ENCODE measurements at regions not wholly inside any gene's neighbourhood (a gene's known extent, or its start where the extent isn't known, plus 50 kb on each side); places are given as distances from the start of the nearest gene placed in this dataset.

- Mint-ChIP-seq H3K4me3 (ENCODE audit: unreplicated experiment) (no peak overlapping the region), H3K9me3 (ENCODE audit: unreplicated experiment) (no peaks in the 10 kb centered on the region), H3K27ac (ENCODE audit: unreplicated experiment) (no peak overlapping the region), H3K4me1 (ENCODE audit: low read depth, unreplicated experiment) (no peaks in the 10 kb centered on the region), H3K27me3 (ENCODE audit: unreplicated experiment) (peaks cover 8% of the 10 kb centered on the region), H3K36me3 (ENCODE audit: unreplicated experiment) (peaks cover 5% of the 10 kb centered on the region)
- DNase-seq: no peak
- TF ChIP-seq, protein P1, sequence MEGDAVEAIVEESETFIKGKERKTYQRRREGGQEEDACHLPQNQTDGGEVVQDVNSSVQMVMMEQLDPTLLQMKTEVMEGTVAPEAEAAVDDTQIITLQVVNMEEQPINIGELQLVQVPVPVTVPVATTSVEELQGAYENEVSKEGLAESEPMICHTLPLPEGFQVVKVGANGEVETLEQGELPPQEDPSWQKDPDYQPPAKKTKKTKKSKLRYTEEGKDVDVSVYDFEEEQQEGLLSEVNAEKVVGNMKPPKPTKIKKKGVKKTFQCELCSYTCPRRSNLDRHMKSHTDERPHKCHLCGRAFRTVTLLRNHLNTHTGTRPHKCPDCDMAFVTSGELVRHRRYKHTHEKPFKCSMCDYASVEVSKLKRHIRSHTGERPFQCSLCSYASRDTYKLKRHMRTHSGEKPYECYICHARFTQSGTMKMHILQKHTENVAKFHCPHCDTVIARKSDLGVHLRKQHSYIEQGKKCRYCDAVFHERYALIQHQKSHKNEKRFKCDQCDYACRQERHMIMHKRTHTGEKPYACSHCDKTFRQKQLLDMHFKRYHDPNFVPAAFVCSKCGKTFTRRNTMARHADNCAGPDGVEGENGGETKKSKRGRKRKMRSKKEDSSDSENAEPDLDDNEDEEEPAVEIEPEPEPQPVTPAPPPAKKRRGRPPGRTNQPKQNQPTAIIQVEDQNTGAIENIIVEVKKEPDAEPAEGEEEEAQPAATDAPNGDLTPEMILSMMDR (IDR thresholded peaks at IDR 0.05; ENCODE audit: partially characterized antibody, unreplicated experiment): no peak
Measured at GRCh38 chr3:187850258-187850921, 105.1 kb upstream of the BCL6 start.

DNA sequence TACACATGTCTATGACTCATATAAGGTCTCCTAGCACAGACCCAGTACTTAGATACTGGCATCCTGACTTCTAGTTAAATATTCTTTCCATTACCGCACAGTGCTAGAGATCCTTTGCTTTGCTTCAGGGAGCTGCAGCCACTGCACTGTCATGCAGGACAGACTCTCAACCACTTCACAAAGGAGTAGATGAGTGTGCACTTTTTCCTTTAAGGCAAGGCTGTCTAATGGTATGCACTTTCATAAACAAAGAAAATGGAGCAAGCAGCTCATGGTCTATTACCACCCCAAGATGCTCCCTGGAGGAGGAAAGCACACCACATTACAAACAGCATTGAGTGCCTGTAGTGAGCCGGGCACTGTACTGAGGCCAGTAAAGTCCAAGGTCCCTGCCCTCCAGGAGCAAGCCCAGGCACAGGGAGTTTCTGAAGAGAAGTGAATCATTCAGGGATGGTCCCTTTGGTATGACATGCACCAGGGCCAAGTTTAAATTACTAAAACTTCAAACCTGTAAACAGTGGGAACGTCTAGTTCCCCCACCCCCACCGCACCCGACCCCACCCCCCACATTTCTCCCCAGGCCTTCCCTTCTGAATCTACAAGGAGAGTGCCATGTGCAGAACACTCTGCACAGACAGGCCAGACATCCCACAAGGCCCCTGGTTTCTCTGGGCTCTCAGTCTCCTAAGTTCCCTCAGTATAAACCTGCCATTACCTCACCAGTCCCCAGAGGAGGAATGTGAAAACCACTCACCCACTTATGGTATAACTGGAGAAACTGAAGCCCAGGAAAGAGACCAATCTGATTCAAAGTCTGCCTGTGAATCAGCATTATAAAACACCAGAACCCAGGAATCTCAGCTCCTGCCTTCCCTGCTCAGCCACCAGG is 107.8 kb upstream of the BCL6 start:
- H3K4me3 Mint-ChIP-seq (ENCODE audit: unreplicated experiment): no peak overlapping the region
- DNase-seq: no peak
- no peak overlapping the region for H3K27ac Mint-ChIP-seq (ENCODE audit: unreplicated experiment)
- peaks cover 8% of the 10 kb centered on the region for H3K27me3 Mint-ChIP-seq (ENCODE audit: unreplicated experiment)
- no peaks in the 10 kb centered on the region for H3K4me1 Mint-ChIP-seq (ENCODE audit: low read depth, unreplicated experiment)
- peaks cover 5% of the 10 kb centered on the region for H3K36me3 Mint-ChIP-seq (ENCODE audit: unreplicated experiment)
- no peaks in the 10 kb centered on the region for H3K9me3 Mint-ChIP-seq (ENCODE audit: unreplicated experiment)
- TF ChIP-seq, protein P1 (IDR thresholded peaks at IDR 0.05; ENCODE audit: partially characterized antibody, unreplicated experiment): no peak

DNA sequence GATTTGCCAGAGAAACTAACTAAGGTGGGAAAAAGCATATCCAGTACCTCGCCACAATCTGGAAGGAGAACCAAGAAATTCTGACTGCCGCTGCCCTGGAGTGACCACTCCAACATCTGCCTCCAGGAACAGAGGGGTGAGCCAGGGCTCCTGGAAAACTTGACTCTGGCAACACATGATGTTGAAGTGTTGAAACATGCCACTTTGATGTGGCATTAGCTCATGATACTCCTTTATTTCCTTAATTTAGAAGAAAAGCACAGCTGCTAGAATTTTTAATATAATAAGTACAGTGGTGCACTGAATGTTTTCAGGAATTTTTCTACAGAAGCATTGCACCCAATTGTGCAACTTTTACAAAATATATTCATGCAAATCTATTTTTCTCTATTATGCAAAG is 109.9 kb upstream of the BCL6 start:
- no peak overlapping the region for H3K4me3 Mint-ChIP-seq (ENCODE audit: unreplicated experiment)
- H3K27me3 Mint-ChIP-seq (ENCODE audit: unreplicated experiment): peaks cover 3% of the 10 kb centered on the region
- H3K9me3 Mint-ChIP-seq (ENCODE audit: unreplicated experiment): no peaks in the 10 kb centered on the region
- H3K36me3 Mint-ChIP-seq (ENCODE audit: unreplicated experiment): no peaks in the 10 kb centered on the region
- H3K27ac Mint-ChIP-seq (ENCODE audit: unreplicated experiment): no peak overlapping the region
- no peak for DNase-seq
- TF ChIP-seq, protein P1 (IDR thresholded peaks at IDR 0.05; ENCODE audit: partially characterized antibody, unreplicated experiment): no peak
- H3K4me1 Mint-ChIP-seq (ENCODE audit: low read depth, unreplicated experiment): no peaks in the 10 kb centered on the region

DNA sequence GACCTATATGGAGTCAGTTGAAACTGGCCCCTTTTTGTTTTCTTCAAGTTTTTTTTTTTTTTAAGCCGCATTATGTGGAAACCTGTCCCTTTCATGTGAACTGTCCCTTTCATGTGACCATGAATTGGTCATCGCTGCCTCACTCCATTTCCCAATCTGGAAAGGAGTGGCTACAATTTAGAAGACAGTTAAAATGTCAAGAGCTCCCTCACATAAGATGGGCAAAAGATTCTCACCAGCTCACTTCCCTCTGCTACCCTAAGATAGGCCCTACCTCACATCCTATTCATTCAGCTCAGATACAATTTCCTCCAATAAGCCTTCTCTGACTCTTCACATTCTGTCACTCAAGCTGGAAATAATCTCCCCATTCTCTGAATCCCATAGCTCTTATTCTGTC is 111.3 kb upstream of the BCL6 start:
- Mint-ChIP-seq H3K27ac (ENCODE audit: unreplicated experiment) (no peak overlapping the region), H3K27me3 (ENCODE audit: unreplicated experiment) (peaks cover 4% of the 10 kb centered on the region), H3K4me1 (ENCODE audit: low read depth, unreplicated experiment) (no peaks in the 10 kb centered on the region), H3K9me3 (ENCODE audit: unreplicated experiment) (peaks cover 6% of the 10 kb centered on the region), H3K4me3 (ENCODE audit: unreplicated experiment) (no peak overlapping the region), H3K36me3 (ENCODE audit: unreplicated experiment) (peaks cover 6% of the 10 kb centered on the region)
- no peak for DNase-seq
- TF ChIP-seq, protein P1 (IDR thresholded peaks at IDR 0.05; ENCODE audit: partially characterized antibody, unreplicated experiment): no peak

DNA sequence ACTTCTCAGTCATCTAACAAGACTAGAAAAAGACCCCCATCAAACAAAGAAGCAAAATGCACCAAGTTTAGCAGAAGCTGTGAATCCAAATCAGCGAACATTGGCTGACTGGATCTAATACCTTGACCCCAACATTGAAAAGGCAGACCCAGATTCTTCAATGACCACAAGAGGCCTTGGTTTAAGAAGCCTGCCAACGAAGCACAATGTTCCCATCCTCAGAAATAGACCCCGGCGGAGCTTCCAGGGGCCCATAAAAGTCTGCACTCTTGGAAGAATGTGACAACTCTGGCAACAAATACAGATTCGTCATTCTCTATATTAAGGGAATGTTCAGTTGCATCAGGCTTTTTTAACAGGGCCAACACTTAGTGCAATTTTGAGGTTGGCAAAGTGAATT is 112.8 kb upstream of the BCL6 start:
- H3K27me3 Mint-ChIP-seq (ENCODE audit: unreplicated experiment): peaks cover 6% of the 10 kb centered on the region
- no peak for DNase-seq
- H3K9me3 Mint-ChIP-seq (ENCODE audit: unreplicated experiment): peaks cover 9% of the 10 kb centered on the region
- H3K4me1 Mint-ChIP-seq (ENCODE audit: low read depth, unreplicated experiment): no peaks in the 10 kb centered on the region
- no peak overlapping the region for H3K4me3 Mint-ChIP-seq (ENCODE audit: unreplicated experiment)
- TF ChIP-seq, protein P1 (IDR thresholded peaks at IDR 0.05; ENCODE audit: partially characterized antibody, unreplicated experiment): no peak
- no peak overlapping the region for H3K27ac Mint-ChIP-seq (ENCODE audit: unreplicated experiment)
- H3K36me3 Mint-ChIP-seq (ENCODE audit: unreplicated experiment): peaks cover 12% of the 10 kb centered on the region

Measured in glutamatergic neuron (in vitro differentiated cells).